ENCODE measurements at regions not wholly inside any gene's neighbourhood (a gene's known extent, or its start where the extent isn't known, plus 50 kb on each side); places are given as distances from the start of the nearest gene placed in this dataset.

DNA sequence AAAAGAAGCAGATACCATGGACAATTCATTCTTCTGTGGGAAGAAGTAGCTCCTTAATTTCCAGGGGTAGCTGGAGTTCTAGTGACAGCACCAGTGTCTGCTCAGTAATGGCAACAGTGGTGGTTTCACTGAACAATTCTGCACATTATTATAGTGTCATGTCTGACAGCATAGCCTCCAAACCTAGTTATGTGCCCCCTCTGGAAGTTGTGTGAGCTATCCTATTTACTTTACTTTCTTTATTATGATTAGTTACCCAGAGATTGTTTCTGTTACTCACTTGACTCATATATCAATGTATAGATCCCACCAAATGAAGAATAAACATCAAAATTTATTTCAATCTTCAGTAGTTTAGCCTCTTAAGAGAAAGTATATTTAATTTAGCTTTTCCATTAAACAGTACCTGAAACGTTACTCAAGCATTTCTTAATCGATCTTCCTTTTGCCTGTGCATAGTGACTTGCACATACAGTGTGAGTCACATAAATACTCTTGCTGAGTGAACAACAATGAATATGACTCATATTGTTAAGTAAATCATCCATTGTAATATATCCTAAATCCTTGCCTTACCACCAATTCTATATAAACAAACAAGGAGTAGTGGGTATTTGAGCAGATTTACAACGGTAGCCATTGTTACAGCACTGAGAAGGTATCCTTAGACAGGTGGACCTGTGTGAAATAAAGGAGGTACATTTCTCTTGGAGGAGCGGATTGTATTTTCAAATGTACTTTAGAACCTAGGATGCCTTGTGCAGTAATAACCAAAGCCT is 534.7 kb downstream of the ANKRD50 start:
- H3K9me3 ChIP-seq = no peaks in the 10 kb centered on the region
- TF ChIP-seq, protein P1, sequence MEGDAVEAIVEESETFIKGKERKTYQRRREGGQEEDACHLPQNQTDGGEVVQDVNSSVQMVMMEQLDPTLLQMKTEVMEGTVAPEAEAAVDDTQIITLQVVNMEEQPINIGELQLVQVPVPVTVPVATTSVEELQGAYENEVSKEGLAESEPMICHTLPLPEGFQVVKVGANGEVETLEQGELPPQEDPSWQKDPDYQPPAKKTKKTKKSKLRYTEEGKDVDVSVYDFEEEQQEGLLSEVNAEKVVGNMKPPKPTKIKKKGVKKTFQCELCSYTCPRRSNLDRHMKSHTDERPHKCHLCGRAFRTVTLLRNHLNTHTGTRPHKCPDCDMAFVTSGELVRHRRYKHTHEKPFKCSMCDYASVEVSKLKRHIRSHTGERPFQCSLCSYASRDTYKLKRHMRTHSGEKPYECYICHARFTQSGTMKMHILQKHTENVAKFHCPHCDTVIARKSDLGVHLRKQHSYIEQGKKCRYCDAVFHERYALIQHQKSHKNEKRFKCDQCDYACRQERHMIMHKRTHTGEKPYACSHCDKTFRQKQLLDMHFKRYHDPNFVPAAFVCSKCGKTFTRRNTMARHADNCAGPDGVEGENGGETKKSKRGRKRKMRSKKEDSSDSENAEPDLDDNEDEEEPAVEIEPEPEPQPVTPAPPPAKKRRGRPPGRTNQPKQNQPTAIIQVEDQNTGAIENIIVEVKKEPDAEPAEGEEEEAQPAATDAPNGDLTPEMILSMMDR (IDR thresholded peaks at IDR 0.05) = no peak
- no peak for TF ChIP-seq POLR2A (IDR thresholded peaks at IDR 0.05)
- TF ChIP-seq EP300 (IDR thresholded peaks at IDR 0.05) = no peak
- no peak overlapping the region for H3K4me3 ChIP-seq
- no peaks in the 10 kb centered on the region for H3K36me3 ChIP-seq
- no peak for DNase-seq (ENCODE audit: low spot score in 2 of 2)
- H3K27me3 ChIP-seq = no peaks in the 10 kb centered on the region
- WGBS, 2 donors = 90 to 96% methylated on average over 4 of the region's 4 CpGs
- no peak overlapping the region for H3K27ac ChIP-seq
- no peaks in the 10 kb centered on the region for H3K4me1 ChIP-seq

DNA sequence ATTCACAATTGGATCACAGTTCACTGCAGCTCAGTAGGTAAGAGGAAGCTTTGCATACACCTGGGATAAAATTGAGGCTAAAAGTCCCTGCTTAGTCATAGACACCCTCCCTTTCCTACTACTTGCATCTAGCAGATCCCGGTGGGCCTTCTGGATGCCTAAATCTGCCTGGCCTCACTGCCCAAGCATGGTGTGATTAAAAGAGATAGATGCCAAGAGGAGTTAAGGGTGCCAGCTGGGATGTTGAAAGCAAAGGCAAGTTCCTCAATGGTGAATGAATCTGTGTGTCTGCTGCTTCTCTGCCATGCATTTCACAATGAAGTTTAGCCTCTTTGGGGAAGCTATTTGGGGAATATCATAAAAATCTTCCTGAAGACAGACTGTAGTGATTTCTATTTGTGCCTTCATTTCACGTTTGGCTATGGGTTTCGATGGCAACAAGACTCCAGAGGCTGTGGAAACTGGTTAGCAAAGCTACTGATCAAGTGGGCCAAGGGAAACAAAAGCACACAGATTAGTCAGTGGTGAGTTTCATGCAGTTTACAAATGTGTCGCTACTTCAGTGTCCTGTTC is 534.0 kb downstream of the ANKRD50 start:
- TF ChIP-seq EP300 (IDR thresholded peaks at IDR 0.05) = peak in 1 of 2 donors; percentile 23
- TF ChIP-seq, protein P1 (IDR thresholded peaks at IDR 0.05) = no peak
- Histone ChIP-seq H3K4me3 (no peak overlapping the region), H3K27ac (no peak overlapping the region), H3K4me1 (no peaks in the 10 kb centered on the region), H3K27me3 (no peaks in the 10 kb centered on the region), H3K36me3 (no peaks in the 10 kb centered on the region), H3K9me3 (no peaks in the 10 kb centered on the region)
- peak in 1 of 2 donors; percentile 15 for DNase-seq (ENCODE audit: low spot score in 2 of 2)
- WGBS, 2 donors = 68 to 76% methylated on average over 4 of the region's 4 CpGs

DNA sequence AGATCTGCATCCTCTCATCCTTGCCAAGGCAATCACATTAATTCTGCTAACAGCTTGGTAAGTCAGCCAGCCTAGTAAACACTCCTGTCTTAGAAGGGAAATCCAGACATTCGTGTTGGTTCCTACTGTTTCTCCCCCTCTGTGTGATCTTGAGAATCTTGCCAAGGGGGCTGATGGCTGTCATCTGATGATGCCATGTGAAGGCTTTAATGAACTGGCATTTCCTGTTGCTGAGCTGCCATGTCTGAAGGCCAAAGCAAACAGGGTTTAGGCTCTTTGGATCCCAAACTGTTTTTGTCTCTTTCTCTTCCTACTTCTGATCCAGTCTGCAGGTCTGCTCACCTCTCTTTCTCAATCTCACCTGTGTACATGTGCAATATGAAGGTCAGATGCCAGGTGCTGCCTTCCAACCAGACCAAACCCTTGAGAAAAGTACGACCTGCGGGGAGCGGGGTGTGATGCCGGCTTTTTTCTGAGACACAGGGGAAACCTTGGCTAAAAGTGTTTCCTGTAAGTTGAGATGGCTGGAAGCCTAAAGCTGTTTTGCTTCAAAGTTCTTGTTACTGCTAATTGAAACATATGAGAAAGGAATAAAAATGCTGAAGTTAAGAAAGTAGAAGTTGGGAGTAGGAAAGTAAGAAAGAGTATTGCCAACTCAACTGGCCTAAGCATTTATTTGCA is 532.9 kb downstream of the ANKRD50 start:
- DNase-seq (ENCODE audit: low spot score in 2 of 2) = no peak
- H3K27me3 ChIP-seq = no peaks in the 10 kb centered on the region
- H3K27ac ChIP-seq = no peak overlapping the region
- no peaks in the 10 kb centered on the region for H3K4me1 ChIP-seq
- H3K4me3 ChIP-seq = no peak overlapping the region
- no peaks in the 10 kb centered on the region for H3K36me3 ChIP-seq
- no peaks in the 10 kb centered on the region for H3K9me3 ChIP-seq
- WGBS, 2 donors = 44 to 50% methylated on average over 5 of the region's 5 CpGs
- TF ChIP-seq EP300 (IDR thresholded peaks at IDR 0.05) (no peak), POLR2A (IDR thresholded peaks at IDR 0.05) (no peak)

DNA sequence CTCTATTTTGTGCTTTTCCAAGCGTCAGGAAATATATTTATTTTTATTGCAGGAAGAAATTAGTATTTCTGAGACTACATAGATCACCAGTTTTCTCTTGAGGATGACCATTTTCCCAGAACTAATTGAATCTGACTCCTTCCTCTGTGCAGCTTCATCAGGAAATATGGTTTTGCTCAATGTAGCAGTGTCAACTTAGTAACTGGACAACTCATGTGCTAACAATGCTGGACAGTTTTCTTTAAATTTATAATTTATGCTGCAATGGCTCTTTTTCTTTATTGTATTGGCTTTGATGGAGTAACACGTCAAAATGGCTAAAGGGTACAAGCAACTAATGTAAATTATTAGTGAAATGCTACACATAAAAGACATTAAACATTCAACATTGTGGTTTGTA is 531.5 kb downstream of the ANKRD50 start:
- Histone ChIP-seq H3K9me3 (no peaks in the 10 kb centered on the region), H3K27me3 (no peaks in the 10 kb centered on the region), H3K4me1 (no peaks in the 10 kb centered on the region), H3K27ac (no peak overlapping the region), H3K4me3 (no peak overlapping the region), H3K36me3 (no peaks in the 10 kb centered on the region)
- TF ChIP-seq POLR2A (IDR thresholded peaks at IDR 0.05) = no peak
- TF ChIP-seq EP300 (IDR thresholded peaks at IDR 0.05) = no peak
- TF ChIP-seq, protein P1 (IDR thresholded peaks at IDR 0.05) = no peak
- no peak for DNase-seq (ENCODE audit: low spot score in 2 of 2)
- WGBS, 2 donors = 70 to 72% methylated on average over 2 of the region's 2 CpGs

DNA sequence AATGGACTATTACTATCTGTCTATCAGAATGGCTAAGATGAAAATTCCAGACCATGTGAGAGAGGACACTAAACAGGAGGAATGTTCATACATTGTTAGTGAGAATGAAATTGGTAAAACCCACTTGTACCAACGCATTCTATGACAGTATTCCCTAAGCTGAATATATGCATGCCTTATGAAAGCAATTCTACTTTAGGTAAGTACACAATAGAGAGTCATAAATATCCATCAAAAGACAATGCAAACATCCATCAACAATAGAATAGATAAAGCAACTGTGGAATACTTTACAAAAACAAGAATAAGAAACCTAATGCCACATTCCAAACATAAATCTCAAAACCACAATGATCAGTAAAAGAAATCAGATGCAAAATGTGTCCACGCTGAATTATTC is 529.3 kb downstream of the ANKRD50 start:
- H3K27ac ChIP-seq = no peak overlapping the region
- H3K9me3 ChIP-seq = no peaks in the 10 kb centered on the region
- H3K4me3 ChIP-seq = no peak overlapping the region
- WGBS, 2 donors = 79 to 84% methylated on average over 2 of the region's 2 CpGs
- H3K27me3 ChIP-seq = no peaks in the 10 kb centered on the region
- TF ChIP-seq POLR2A (IDR thresholded peaks at IDR 0.05) = no peak
- no peak for TF ChIP-seq EP300 (IDR thresholded peaks at IDR 0.05)
- TF ChIP-seq, protein P1 (IDR thresholded peaks at IDR 0.05) = no peak
- DNase-seq (ENCODE audit: low spot score in 2 of 2) = no peak
- H3K4me1 ChIP-seq = no peaks in the 10 kb centered on the region
- no peaks in the 10 kb centered on the region for H3K36me3 ChIP-seq
